Suppressor macrophage (primary cell): ENCODE measurements at regions not wholly inside any gene's neighbourhood (a gene's known extent, or its start where the extent isn't known, plus 50 kb on each side); places are given as distances from the start of the nearest gene placed in this dataset.

ENCODE experiments used
- DNase-seq, 4 experiments: peaks; one replicate each; pipeline ENCODE4 v3.0.0-alpha.2; 2020 to 2022

DNA sequence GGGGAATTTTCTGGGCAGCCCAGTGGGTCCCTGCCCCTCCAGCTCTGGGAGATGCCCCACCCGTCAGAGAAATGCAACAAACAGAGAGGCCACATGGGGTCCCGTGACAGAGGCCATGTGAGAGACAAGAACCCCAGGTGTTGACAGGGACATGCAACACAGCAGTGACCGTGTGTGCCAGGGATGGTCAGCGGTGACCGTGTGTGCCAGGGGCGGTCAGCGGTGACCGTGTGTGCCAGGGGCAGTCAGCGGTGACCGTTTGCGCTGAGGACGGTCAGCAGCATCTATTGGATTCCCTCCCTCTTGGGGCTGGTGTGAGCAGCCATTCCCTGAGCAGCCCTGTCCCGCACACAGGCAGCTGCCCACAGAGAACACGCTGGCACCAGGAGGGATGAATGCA, 146.6 kb upstream of the OTOS start:
- DNase-seq: no peak

DNA sequence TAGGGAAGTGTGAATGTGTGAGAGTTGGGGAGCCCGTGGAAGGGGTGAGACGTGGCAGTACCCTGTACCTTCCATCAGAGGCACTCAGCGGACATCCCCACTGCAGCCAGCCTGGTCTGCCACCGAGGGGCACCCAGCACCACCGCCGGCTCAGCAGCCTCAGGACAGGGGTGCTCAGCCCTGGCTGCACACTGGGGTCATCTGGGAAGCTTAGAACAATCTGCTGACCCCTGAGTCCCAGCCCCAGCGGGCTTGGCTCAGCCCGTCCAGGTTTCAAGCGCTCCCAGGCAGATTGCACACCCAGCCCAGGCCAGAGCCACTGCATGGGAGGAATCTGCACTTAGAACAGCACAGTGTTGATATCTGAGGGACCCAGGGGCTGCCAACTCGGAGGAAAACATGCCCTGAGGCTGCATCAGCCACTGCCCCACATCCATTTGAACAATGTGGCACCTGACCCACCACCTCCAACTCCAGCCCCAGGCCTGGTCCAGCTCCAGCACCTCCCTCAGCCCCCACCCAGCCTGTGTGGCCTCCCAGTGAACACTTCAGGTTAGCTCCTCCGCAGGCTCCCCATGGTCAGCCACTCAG, 147.1 kb upstream of the OTOS start:
- DNase-seq: no peak

DNA sequence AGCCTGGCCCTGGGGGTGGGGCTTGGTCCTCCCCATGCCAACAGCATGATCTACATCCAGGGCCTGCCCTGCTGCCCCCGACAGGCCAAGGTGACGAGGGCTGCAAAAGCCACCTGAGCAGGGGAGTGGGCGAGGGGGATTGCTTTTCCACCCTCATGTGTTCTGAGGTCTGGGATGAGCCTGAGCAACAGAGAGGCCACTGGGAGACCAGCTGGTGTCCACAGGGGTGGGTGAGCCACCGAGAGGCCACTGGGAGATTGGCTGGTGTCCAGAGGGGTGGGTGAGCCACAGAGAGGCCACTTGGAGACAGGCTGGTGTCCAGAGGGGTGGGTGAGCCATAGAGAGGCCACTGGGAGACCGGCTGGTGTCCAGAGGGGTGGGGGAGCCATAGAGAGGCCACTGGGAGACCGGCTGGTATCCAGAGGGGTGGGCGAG, 147.4 kb upstream of the GPC1 start:
- DNase-seq: no peak

DNA sequence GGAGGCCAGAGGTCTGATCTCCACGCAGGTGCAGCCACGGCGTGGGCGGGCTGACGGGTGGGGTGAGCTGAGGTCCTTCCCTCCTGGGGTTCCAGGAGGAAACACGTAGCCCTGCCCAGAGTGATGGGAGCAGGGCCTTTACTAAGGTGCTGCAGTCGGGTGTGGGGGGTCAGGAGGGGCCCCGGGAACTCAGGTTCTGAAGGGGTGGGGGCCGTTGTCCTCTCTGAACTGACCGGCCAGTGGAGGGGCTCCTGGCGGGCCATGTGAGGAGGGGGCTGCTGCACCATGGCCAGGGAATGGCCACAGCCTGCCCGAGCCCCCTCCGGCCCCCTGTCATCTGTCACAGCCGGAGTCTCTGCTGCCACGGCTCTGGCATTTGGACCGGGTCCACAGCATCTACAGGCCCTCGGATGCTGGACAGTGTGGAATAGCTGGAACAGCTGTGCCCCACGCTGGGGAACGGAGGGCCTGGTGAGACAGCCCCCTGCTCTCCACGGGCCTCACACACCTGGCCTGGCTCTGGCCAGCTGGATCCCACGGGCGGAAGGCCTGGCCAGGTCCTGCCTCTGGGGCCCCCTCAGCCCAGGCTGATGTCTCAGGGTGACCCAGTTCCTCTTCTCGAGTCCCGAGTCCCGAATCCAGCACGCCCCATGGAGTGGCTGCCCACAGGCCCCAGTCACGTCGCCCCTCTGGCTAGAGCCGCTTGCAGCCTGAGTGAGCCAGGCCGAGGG, 145.6 kb upstream of the GPC1 start:
- DNase-seq: no peak

DNA sequence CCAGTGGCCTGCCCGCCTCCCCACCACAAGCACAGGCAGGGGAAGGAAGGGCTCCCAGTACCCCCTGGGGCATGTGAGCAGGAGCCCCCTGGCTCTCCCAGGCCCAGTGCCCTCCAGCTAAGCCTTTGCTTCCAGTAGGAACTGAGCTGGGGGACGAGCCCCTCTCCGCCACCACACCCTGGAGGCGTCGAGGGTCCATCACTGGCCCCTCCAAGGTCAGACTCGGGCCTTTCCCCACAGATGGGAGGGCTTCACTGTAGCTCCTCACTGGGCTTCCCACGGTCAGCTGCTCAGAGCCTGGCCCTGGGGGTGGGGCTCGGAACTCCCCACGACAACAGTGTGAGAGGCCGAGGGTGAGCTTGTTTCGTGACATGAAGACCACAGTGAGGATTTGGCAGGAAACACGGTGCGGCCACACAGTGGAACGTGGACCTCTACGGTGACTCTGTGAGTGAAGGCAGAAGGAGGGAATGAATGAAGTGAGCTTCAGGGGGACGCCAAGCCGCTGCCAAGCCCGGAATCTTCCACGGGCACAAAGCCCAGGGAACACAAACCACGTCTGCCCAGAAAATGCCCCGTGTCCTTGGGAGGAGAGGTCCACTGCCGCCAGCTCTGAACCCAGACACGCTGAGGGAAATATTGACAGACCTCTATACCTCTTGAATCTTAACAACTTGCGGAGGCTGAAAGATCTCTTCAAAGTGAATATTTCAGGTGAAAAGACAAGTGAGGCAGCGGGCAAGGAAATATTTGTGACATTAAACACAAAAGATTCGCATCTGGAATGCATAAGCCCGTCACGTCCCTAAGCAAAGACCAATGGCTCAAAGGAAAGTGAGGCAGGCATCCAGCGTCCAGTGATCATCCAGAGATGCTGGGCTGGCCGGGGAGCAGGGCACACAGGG, 144.8 kb upstream of the GPC1 start:
- DNase-seq: no peak

DNA sequence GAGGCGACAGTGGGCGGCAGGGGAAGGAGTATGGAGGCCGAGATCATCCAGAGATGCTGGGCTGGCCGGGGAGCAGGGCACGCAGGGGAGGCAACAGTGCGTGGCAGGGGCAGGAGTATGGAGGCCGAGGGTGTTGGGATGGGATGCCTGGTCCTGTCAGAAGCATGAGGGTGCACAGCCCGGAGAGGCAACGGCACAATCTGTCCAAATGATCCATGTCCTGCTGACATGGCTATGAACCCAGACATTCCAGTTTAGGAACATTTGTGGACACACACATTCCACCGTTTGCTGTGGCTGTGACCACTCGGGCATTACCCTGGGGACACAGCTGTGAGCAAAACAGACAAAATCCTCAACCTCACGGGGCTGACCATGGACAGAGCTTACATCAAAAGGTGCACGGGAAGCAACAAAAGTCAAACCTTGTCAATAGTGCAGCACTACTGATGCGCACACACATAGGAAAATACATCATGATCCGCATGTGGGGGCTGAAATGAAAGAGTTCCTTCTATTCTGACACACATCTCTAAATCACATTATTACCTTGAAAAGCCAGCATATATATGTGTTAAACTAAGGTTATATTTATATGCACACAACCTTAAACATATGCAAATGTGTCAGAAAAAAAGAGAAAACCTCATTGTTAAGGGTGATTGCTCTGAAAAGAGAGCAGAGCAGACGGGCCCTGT, 144.0 kb upstream of the GPC1 start:
- no peak for DNase-seq

DNA sequence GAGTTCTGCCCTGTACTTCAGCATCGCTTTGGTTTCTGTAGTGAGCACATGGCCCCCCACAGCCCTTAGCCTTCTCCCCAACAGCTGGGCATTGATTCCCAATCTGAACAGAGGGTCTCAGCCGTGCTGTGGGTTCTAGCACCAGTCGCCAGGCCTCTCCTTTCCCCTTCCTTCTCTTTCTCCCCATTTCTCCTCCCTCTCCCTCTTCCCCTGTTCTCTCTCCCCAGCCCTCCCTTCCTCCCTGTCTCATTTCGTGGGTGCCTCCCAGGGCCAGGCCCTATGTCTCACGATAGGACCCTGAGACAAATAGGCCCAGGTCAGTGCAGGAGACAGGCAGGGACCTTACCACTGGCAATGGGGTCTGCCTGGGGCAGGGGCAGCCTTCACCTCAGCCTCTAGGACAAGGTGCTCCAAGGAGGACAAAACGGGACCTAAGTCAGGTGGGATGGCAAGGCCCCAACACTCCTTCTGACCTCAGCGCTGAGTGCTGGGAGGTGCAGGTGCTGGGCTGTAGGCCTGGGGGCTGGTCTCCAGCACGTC, 143.4 kb upstream of the GPC1 start:
- DNase-seq: no peak

DNA sequence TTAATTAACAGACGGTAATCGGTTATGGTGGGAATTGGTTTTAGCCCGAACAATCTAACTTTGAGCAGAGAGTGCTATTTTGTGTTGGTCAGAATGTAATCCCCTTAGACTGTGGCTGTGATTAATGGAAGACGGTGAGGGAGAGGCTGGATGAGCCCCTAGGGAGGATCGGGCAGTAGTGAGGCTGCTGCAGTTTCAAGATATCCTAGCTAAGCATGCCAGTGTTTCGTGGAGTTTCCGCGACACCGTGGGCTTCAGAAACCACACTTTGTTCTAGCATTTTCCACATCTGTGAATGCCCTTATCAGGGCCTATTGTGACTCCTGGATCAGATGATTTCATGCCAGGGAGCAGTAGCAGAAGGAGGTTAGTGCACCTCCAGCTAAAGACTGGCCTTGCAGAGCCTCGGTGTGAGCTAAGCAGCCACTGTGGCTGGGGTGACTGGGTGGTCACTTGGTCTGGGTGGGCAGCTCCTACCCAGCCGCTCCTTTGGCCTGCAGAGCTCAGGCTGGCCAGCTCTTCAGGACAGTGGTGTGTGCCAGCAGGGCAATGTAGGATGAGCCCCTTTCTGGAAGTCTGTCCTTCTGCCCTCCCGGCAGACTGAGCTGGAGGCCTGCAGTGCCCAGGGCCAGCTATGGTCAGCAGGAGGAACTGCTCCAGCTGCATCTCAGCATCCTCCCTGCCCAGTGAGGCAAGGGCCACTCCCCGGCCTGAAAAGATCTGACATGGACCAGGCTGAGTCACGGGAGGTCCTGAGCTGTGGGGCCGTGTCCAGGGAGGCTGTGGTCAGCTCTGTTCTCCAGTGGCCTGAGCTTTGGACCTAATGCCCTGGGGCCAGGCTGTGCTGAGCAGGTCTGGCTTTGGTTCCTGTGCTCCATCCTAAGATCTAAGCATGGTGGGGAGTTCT, 142.6 kb upstream of the GPC1 start:
- DNase-seq: no peak

DNA sequence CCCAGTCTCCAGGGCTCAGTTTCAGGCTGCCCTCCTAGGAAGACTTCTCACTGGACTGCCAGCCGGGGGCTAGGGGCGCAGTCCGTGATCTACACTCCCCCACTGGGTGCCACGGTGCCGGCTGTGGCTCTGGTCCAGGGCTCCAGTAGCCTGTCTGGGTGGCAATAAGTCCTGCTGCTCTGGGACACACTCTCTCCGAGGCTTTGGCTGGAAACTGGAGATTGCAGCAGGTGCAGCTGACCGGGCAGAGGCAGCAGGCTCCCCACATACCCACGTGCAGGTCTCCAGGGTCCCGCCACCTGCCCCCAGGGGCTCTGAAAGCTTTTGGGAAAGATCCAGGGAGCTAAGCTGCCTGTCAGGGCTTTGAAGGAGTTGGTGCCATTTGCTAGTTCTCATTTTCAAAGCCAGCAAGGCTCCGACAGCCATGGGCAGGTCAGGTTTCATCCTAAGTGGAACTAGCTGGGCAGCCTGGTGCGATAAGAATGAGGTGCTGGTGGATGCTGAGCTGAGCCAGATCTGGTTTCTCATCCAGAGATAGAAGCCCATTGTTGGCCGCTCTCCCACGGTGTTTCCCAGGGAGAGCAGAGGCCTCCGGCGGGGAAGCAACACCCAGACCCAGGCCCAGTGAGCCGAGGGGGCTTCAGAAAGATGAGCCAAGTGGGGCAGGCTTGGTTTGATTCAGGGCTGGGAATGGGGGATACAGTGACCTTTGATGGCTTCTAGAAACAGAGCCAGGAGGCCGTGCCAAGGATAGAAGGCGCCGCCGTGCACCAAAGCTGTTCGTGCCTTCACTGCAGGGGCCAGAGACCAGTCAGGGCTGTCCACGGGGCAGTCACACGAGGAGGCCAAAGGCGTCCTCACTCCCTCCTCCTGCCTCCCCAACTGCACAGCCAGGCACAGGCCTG, 141.7 kb upstream of the GPC1 start:
- DNase-seq: no peak

DNA sequence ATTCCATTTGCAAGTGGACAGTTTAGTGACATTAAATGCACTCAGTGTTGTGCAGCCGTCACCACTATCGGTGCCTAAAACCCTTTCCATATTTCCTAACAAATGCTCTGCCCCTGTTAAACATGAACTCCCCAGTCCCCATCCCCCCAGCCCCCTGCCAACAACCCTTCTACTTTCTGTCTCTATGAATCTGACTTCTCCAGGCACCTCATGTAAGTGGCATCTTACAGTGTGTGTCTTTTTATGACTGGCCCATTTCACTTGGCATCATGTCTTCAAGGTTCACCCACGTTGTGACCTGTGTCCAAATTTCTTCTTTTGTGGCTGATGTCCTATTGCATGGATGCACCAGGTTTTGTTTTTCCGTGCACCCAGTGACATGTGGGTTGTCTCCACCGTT, 140.9 kb upstream of the GPC1 start:
- DNase-seq: no peak

DNA sequence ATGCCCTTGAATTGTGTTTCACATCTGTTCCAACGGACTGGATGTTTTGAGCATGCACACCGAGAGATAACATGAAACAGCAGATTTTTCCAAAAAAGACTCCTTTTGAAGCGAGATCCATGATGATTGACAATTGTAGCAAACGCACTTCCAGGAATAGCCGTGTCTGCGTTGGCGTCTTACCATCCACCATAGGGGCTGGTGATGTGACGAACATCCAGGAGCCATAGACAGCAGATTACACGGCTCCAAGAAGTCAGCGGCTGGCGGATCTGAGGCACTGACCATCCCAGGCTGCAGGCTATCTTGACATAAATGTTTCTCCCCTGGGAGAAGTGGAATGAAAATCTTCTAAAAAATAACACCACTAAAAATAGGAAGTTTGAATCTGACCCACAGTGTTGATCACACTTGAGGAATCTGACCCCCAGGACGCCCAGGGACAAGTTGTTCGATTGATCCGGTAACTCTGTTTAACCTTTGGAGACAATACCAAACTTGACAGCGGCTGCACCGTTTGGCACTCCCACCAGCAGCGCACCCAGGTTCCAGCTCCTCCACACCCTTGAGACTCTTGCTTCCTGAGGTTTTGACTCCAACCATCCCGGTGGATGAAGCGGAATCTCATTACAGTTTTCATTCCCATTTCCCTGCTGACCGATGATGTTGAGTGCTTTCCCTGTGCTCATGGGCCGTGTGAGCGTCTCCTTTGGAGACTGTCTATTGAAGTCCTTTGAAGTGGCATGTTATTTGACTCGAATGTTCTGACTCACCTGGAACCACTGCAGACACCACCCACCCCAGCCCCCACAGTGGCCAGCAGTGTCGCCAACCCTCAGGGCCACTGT, 140.0 kb upstream of the GPC1 start:
- no peak for DNase-seq

DNA sequence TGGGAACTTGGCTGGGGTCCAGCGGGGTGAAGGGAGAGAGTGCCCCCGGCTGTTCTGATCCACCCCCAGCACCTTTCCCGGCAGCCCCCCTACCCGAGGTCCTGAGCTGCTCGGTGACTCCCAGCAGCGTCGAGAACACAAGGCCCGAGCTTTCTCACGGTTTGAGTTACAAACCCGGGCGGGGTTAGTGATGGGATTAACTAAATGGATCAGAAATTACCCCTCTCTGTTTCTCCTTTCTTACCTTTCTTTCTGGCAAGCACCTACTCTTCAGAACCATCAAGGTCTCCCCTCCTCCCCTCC, 139.4 kb upstream of the GPC1 start:
- no peak for DNase-seq

DNA sequence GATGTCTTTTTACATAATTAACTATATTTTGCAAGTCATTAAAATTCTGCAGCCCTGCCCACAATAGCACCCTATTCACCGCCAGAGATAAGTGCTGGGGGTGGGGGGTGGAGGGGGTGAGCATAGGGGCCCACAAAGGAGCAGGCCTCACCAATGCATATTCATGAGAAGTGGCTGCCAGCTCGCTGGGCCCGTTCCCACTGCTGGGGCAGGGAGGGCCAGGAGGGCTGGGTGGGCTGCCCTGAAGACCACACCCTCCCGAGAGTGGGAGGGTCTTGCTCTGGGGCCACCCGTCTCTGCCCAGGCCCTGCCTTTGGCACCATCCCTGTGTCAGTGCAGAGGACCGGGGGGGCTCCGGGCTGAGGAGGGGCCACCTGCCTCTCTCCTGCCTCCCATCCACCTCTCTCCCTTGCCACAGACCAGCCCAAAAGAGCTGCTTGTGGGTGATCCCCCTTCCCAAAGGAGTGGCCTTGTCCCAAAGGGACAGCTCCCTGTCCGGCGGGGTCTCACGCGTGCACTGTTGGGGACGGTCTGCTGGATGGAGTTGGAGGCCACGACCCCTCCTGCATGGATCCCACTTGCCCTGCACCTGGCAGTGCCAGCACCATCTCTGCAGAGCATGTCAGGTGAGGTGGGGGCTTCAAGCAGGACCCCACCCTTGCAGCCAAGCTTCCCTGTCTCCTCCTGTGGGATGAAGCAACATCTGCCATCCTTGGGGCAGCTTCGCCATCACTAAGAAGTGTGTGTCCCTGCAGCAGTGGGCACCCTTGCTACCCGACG, 138.8 kb upstream of the GPC1 start:
- no peak for DNase-seq

DNA sequence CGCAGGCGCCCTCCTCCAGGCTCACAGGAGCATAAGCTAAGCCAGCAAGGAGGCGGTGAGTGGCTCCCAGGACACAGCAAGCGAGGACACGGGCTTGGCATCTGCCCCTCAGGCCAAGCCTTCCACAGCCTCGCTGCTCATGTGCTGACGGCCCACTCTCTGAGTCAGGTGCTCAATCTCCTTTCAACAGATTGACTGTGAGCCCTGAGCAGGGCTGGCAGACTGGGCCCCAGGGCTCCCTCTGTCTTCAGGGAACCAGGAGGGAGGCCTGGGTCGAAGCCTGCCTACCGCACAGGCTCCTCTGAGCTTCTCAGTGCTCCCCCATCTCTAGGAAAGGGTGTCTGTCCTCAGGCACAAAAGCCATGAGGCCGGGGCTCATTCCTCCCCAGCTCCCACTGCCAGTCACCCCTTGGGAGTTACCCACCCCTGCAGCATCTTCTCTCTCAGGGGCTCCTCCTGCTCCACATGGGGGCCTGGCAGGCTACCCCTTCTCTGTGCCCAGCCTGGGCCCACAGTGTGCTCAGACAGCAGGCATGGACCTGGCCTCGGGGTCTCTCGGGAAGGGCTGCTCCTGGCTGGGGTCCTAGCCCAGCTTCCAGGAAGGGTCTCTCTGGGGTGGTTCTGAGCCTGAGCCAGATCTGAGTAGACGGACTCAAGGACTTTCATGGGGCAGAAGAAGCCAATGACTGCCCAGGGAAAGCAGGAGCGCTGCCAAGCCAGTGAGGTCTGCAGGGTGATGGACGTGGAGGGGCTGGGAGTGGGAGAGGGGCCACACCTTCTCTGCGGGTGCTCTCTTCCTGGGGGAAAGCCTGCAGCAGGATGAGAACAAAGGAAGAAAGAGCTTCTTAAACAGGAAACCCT, 138.0 kb upstream of the GPC1 start:
- no peak for DNase-seq

DNA sequence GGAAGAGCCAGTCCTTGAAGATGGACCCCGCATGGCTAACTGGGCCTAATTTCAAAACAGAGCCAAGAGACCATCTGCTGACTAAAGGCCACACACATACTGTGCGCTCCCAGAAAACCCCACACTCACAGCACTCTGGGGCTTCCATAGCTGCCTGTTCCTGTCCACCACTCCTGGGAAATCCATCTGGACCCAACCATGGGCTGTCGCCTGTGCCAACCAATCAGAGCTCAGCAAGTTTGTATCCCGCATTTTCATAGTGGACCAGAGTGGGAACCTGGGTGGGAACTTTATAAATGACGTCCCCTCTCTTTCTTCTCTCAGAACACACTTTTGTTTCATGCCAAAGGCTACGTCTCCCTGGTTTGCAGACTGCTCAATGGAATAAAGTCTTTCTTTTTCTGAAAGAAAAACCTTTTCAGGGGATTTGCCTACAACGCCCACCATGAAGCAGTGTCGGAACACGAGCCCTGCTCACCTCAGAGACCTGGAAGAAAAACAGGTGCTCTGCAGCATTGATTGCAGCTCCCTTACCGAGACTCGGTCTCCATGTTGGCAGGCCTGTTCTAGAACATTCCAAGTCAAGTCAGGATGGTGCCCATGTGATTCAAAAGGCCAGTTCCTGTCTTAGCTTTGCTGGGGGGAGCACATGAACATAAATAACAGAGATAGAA, 137.2 kb upstream of the GPC1 start:
- no peak for DNase-seq

DNA sequence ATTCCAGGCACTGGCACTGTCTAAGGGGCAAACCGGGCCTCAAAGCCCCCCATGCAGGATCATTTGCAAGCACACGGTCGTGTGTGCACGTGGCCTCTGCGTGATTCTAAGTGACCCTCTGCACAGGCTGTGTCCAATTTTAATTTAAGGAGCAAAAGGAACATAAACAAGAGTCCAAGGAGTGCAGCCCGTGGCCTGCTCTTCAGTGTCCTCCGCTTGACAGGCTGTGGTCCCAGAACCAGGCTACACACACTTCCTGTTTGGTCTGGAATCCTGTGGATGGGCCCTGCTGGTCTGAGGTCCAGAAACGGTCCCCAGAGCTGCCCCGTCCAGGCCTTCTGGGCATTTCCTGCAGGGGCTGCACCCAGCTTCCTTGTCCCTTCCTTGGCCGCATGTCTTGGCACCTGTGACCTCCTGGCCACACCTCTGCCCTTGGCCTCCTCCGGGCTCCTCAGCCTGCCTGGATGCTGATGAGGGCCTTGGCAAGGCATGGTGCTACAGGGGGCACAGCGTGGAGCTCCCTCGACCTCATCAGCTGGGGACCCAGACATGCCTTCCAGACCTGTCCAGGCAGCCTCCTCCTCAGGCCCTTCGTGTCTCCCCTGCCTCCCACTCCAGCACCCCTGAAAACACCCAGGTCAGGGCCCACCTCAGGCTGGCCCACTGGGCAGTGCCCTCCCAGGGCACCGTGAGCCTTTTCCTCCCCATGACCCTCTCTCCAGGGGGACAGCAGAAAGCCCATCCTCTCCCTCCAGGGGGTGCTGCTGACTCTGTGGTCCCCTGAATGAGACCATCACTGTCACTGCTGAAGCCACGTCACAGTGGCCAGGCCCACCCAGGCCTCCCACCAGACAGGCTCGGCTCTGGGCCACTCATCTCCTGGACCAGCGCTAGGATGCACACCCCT, 136.4 kb upstream of the GPC1 start:
- no peak for DNase-seq
